Osteoblast (primary cell): ENCODE measurements at regions not wholly inside any gene's neighbourhood (a gene's known extent, or its start where the extent isn't known, plus 50 kb on each side); places are given as distances from the start of the nearest gene placed in this dataset.

ENCODE experiments used
- DNase-seq: peaks from one replicate; pipeline ENCODE4 v3.0.0; 2011; ENCODE audit warnings: low spot score, mixed read lengths; ENCODE audit not compliant: insufficient read length; ENCODE audit errors: missing footprints
- H2AFZ ChIP-seq: 2 replicates; pipeline ENCODE4 v1.6.0; 2011; ENCODE audit warnings: mild to moderate bottlenecking, low read length
- H3K27ac ChIP-seq: 2 replicates; pipeline ENCODE4 v1.5.1; 2011; ENCODE audit warnings: mild to moderate bottlenecking, low read depth, low read length, moderate library complexity
- H3K27me3 ChIP-seq: 2 replicates; pipeline ENCODE4 v1.6.0; 2012; ENCODE audit warnings: mild to moderate bottlenecking, control low read depth, inconsistent platforms, low read length, moderate library complexity; ENCODE audit not compliant: insufficient read depth
- H3K36me3 ChIP-seq: 2 replicates; pipeline ENCODE4 v1.5.1; 2011; ENCODE audit warnings: mild to moderate bottlenecking, low read length, control low read depth, moderate library complexity; ENCODE audit not compliant: insufficient read depth
- H3K4me1 ChIP-seq: 2 replicates; pipeline ENCODE4 v1.5.1; 2011; ENCODE audit warnings: mild to moderate bottlenecking, low read length, control low read depth, moderate library complexity; ENCODE audit not compliant: insufficient read depth
- H3K4me2 ChIP-seq: 2 replicates; pipeline ENCODE4 v1.6.0; 2011; ENCODE audit warnings: mild to moderate bottlenecking, low read length; ENCODE audit not compliant: insufficient read depth
- H3K4me3 ChIP-seq: fragments of 200-600 bp; sonication (generic); 3 replicates; pipeline ENCODE4 v1.5.1; 2012; ENCODE audit warnings: mild to moderate bottlenecking, low read length, inconsistent platforms; ENCODE audit not compliant: insufficient read depth
- H3K79me2 ChIP-seq: 2 replicates; pipeline ENCODE4 v1.6.0; 2012; ENCODE audit warnings: mild to moderate bottlenecking, low read length, control low read depth, inconsistent platforms; ENCODE audit not compliant: insufficient read depth
- H3K9me3 ChIP-seq: 2 replicates; pipeline ENCODE4 v1.5.1; 2011; ENCODE audit warnings: low read depth, low read length, control low read depth
- H4K20me1 ChIP-seq: 2 replicates; pipeline ENCODE4 v1.6.0; 2012; ENCODE audit warnings: mild to moderate bottlenecking, low read length, control low read depth; ENCODE audit not compliant: insufficient read depth
- CTCF ChIP-seq: IDR thresholded peaks from 2 replicates; pipeline ENCODE4 v1.5.1; 2011; ENCODE audit warnings: mild to moderate bottlenecking, low read depth, low read length, moderate library complexity; ENCODE audit errors: extremely low read depth

GRCh38 chr17:69712801-69713311 lies 298.4 kb downstream of the MAP2K6 start:
- H3K4me2 ChIP-seq: no peak overlapping the region
- DNase-seq: no peak

GRCh38 chr17:69713815-69714214 lies 299.3 kb downstream of the MAP2K6 start:
- H3K79me2 ChIP-seq: no peaks in the 10 kb centered on the region
- no peaks in the 10 kb centered on the region for H3K9me3 ChIP-seq
- no peak overlapping the region for H3K27ac ChIP-seq
- H4K20me1 ChIP-seq: no peaks in the 10 kb centered on the region
- no peaks in the 10 kb centered on the region for H3K4me1 ChIP-seq
- no peak overlapping the region for H2AFZ ChIP-seq
- TF ChIP-seq CTCF: no peak
- no peak for DNase-seq
- H3K36me3 ChIP-seq: no peaks in the 10 kb centered on the region
- no peaks in the 10 kb centered on the region for H3K27me3 ChIP-seq
- H3K4me3 ChIP-seq: no peak overlapping the region
- H3K4me2 ChIP-seq: no peak overlapping the region

More at GRCh38 chr17:69712801-69713311, 298.4 kb downstream of the MAP2K6 start:
- H3K4me3 ChIP-seq: no peak overlapping the region
- H3K4me1 ChIP-seq: no peaks in the 10 kb centered on the region
- no peaks in the 10 kb centered on the region for H3K79me2 ChIP-seq
- H2AFZ ChIP-seq: no peak overlapping the region
- no peak for TF ChIP-seq CTCF
- H3K9me3 ChIP-seq: no peaks in the 10 kb centered on the region
- H4K20me1 ChIP-seq: no peaks in the 10 kb centered on the region
- H3K36me3 ChIP-seq: no peaks in the 10 kb centered on the region
- H3K27me3 ChIP-seq: no peaks in the 10 kb centered on the region
- H3K27ac ChIP-seq: no peak overlapping the region

- no peak for TF ChIP-seq CTCF
- H3K4me3 ChIP-seq: no peak overlapping the region
- no peak overlapping the region for H3K27ac ChIP-seq
- no peak overlapping the region for H3K4me2 ChIP-seq
- H3K79me2 ChIP-seq: no peaks in the 10 kb centered on the region
- no peaks in the 10 kb centered on the region for H3K36me3 ChIP-seq
- no peaks in the 10 kb centered on the region for H3K4me1 ChIP-seq
- DNase-seq: no peak
- H3K27me3 ChIP-seq: no peaks in the 10 kb centered on the region
- H3K9me3 ChIP-seq: no peaks in the 10 kb centered on the region
- no peaks in the 10 kb centered on the region for H4K20me1 ChIP-seq
- H2AFZ ChIP-seq: no peak overlapping the region
Observed at GRCh38 chr17:69714669-69715068, 300.2 kb downstream of the MAP2K6 start.

GRCh38 chr17:69715656-69716055 lies 301.2 kb downstream of the MAP2K6 start:
- H2AFZ ChIP-seq: no peak overlapping the region
- H3K4me3 ChIP-seq: no peak overlapping the region
- DNase-seq: no peak
- no peaks in the 10 kb centered on the region for H3K27me3 ChIP-seq
- H3K79me2 ChIP-seq: no peaks in the 10 kb centered on the region
- H3K9me3 ChIP-seq: no peaks in the 10 kb centered on the region
- H3K36me3 ChIP-seq: no peaks in the 10 kb centered on the region
- no peak overlapping the region for H3K27ac ChIP-seq
- no peaks in the 10 kb centered on the region for H4K20me1 ChIP-seq
- H3K4me2 ChIP-seq: no peak overlapping the region
- TF ChIP-seq CTCF: no peak
- H3K4me1 ChIP-seq: no peaks in the 10 kb centered on the region
